Endodermal cell (in vitro differentiated cells): ENCODE measurements at regions not wholly inside any gene's neighbourhood (a gene's known extent, or its start where the extent isn't known, plus 50 kb on each side); places are given as distances from the start of the nearest gene placed in this dataset.

Experiments
- DNase-seq: peaks from one replicate; pipeline ENCODE4 v3.0.0-alpha.2; 2017
- H3K27ac ChIP-seq: 2 replicates; pipeline ENCODE4 v1.5.1; 2013; ENCODE audit warnings: mild to moderate bottlenecking, low read depth, low read length, moderate library complexity
- H3K27me3 ChIP-seq: 2 replicates; pipeline ENCODE4 v1.6.1; 2013; ENCODE audit warnings: mild to moderate bottlenecking, low read length, moderate library complexity; ENCODE audit not compliant: insufficient read depth, control insufficient read depth, poor library complexity, severe bottlenecking
- H3K36me3 ChIP-seq: 2 replicates; pipeline ENCODE4 v1.7.0; 2013; ENCODE audit warnings: mild to moderate bottlenecking, low read length, moderate library complexity; ENCODE audit not compliant: control insufficient read depth, insufficient read depth
- H3K4me1 ChIP-seq: one replicate; pipeline ENCODE4 v1.7.0; 2013; ENCODE audit warnings: low read length; ENCODE audit not compliant: control insufficient read depth, insufficient read depth
- H3K4me3 ChIP-seq: 2 replicates; pipeline ENCODE4 v1.5.1; 2013; ENCODE audit warnings: mild to moderate bottlenecking, low read length, moderate library complexity
- H3K9ac ChIP-seq: 2 replicates; pipeline ENCODE4 v1.6.1; 2013; ENCODE audit warnings: mild to moderate bottlenecking, low read length, moderate library complexity; ENCODE audit not compliant: poor library complexity, severe bottlenecking; ENCODE audit errors: extremely low read depth
- H3K9me3 ChIP-seq: 2 replicates; pipeline ENCODE4 v1.6.1; 2013; ENCODE audit warnings: mild to moderate bottlenecking, low read length, moderate library complexity; ENCODE audit not compliant: control insufficient read depth
- H3K27ac Mint-ChIP-seq: 2 replicates; pipeline ENCODE4 v1.8.0; 2020; ENCODE audit warnings: mixed read lengths
- H3K27me3 Mint-ChIP-seq: 2 replicates; pipeline ENCODE4 v1.8.0; 2021; ENCODE audit warnings: mild to moderate bottlenecking, mixed read lengths; ENCODE audit not compliant: insufficient read depth
- H3K36me3 Mint-ChIP-seq: 2 replicates; pipeline ENCODE4 v1.8.0; 2020; ENCODE audit warnings: low read depth, mixed read lengths
- H3K4me1 Mint-ChIP-seq: 2 replicates; pipeline ENCODE4 v1.8.0; 2020; ENCODE audit warnings: mixed read lengths
- H3K4me3 Mint-ChIP-seq: 2 replicates; pipeline ENCODE4 v1.8.0; 2020; ENCODE audit warnings: mild to moderate bottlenecking, moderate library complexity, mixed read lengths
- H3K9me3 Mint-ChIP-seq: 2 replicates; pipeline ENCODE4 v1.8.0; 2020; ENCODE audit warnings: mild to moderate bottlenecking, mixed read lengths
- WGBS, 2 experiments: methylation state at CpG; one replicate each; pipeline versions ENCODE4 v1.1.5 to v1.1.7; 2013; ENCODE audit warnings: missing lambda C conversion rate in 2 of 2, mixed read lengths in 1 of 2; ENCODE audit not compliant: insufficient coverage in 1 of 2, insufficient read length in 1 of 2; 5-methylcytosine and 5-hydroxymethylcytosine counted together
- TF ChIP-seq, protein P1 (sequence below): fragments of 200-600 bp; sonication (generic); conservative IDR thresholded peaks from 2 replicates; pipeline ENCODE4 v1.5.0; 2021; ENCODE audit warnings: antibody characterized with exemption, mild to moderate bottlenecking

GRCh38 chr6:106757267-106757666 is 127.9 kb downstream of the QRSL1 start:
- H3K9me3 ChIP-seq = peaks cover 10% of the 10 kb centered on the region
- Mint-ChIP-seq H3K27ac (no peak overlapping the region), H3K9me3 (peaks cover 14% of the 10 kb centered on the region), H3K4me3 (no peak overlapping the region), H3K4me1 (no peaks in the 10 kb centered on the region), H3K27me3 (no peaks in the 10 kb centered on the region), H3K36me3 (no peaks in the 10 kb centered on the region)
- H3K4me1 ChIP-seq = no peaks in the 10 kb centered on the region
- DNase-seq = no peak
- no peak overlapping the region for H3K9ac ChIP-seq
- H3K27ac ChIP-seq = no peak overlapping the region
- WGBS, 2 experiments = 87% methylated on average over 2 of the region's 2 CpGs; no CpG with 5 or more reads in 1 of the 2 experiments
- no peaks in the 10 kb centered on the region for H3K27me3 ChIP-seq
- TF ChIP-seq, protein P1, sequence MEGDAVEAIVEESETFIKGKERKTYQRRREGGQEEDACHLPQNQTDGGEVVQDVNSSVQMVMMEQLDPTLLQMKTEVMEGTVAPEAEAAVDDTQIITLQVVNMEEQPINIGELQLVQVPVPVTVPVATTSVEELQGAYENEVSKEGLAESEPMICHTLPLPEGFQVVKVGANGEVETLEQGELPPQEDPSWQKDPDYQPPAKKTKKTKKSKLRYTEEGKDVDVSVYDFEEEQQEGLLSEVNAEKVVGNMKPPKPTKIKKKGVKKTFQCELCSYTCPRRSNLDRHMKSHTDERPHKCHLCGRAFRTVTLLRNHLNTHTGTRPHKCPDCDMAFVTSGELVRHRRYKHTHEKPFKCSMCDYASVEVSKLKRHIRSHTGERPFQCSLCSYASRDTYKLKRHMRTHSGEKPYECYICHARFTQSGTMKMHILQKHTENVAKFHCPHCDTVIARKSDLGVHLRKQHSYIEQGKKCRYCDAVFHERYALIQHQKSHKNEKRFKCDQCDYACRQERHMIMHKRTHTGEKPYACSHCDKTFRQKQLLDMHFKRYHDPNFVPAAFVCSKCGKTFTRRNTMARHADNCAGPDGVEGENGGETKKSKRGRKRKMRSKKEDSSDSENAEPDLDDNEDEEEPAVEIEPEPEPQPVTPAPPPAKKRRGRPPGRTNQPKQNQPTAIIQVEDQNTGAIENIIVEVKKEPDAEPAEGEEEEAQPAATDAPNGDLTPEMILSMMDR = no peak
- H3K4me3 ChIP-seq = no peak overlapping the region
- H3K36me3 ChIP-seq = no peaks in the 10 kb centered on the region

- Mint-ChIP-seq H3K9me3 (peaks cover 5% of the 10 kb centered on the region), H3K36me3 (no peaks in the 10 kb centered on the region), H3K27me3 (peaks cover 2% of the 10 kb centered on the region), H3K27ac (no peak overlapping the region), H3K4me1 (peaks cover 10% of the 10 kb centered on the region), H3K4me3 (no peak overlapping the region)
- H3K4me3 ChIP-seq = no peak overlapping the region
- no peaks in the 10 kb centered on the region for H3K4me1 ChIP-seq
- TF ChIP-seq, protein P1 = no peak
- peaks cover 5% of the 10 kb centered on the region for H3K27me3 ChIP-seq
- WGBS, 2 experiments = 87 to 92% methylated on average over 5 of the region's 5 CpGs
- H3K27ac ChIP-seq = no peak overlapping the region
- DNase-seq = no peak
- no peaks in the 10 kb centered on the region for H3K36me3 ChIP-seq
- peaks cover 6% of the 10 kb centered on the region for H3K9me3 ChIP-seq
- no peak overlapping the region for H3K9ac ChIP-seq
Observed at GRCh38 chr6:106754215-106754614, 124.8 kb downstream of the QRSL1 start.

DNA sequence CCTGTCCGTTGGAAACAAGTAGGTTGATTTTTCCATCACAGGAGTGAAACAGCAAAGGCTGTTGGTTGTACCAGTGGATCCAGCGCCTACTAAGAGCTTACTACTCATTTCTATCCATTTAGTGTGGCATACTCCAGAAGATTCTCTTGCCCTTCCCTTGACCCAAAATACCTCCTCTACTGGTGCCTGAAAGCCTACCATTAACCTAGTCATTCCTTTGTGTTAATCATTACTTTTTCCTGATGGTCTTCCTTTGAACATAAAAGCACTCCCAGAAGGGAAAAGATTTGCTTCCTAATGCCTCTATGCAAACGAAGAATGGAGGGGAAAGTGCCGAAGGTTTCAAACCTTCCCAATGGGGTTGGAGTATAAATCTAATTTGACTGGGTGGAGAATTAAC is 123.3 kb downstream of the QRSL1 start:
- Histone ChIP-seq H3K4me3 (no peak overlapping the region), H3K36me3 (no peaks in the 10 kb centered on the region), H3K27me3 (peaks cover 5% of the 10 kb centered on the region), H3K9ac (no peak overlapping the region), H3K4me1 (no peaks in the 10 kb centered on the region), H3K27ac (no peak overlapping the region), H3K9me3 (no peaks in the 10 kb centered on the region)
- TF ChIP-seq, protein P1 = no peak
- H3K4me3 Mint-ChIP-seq = no peak overlapping the region
- peaks cover 20% of the 10 kb centered on the region for H3K4me1 Mint-ChIP-seq
- H3K27ac Mint-ChIP-seq = no peak overlapping the region
- no peaks in the 10 kb centered on the region for H3K36me3 Mint-ChIP-seq
- peaks cover 2% of the 10 kb centered on the region for H3K27me3 Mint-ChIP-seq
- H3K9me3 Mint-ChIP-seq = no peaks in the 10 kb centered on the region
- 96 to 97% methylated on average over 2 to 4 of the region's 4 CpGs for WGBS, 2 experiments
- no peak for DNase-seq
